Central memory CD8-positive, alpha-beta T cell (primary cell): ENCODE measurements at regions not wholly inside any gene's neighbourhood (a gene's known extent, or its start where the extent isn't known, plus 50 kb on each side); places are given as distances from the start of the nearest gene placed in this dataset.
"Not testable (repeated sequence)": the region's sequence is repeated elsewhere in the genome, so short reads cannot be mapped to it uniquely, and the experiment has no call there.

ENCODE experiments used
- ATAC-seq: fragments of 150-1000 bp; cut with Tn5 transposase; replicated peaks from 2 replicates; pipeline ENCODE4 v1.10.0; 2022; ENCODE audit warnings: mild to moderate bottlenecking, moderate FRiP score, moderate number of reproducible peaks; ENCODE audit not compliant: poor library complexity, severe bottlenecking; ENCODE audit errors: extremely low read depth
- DNase-seq, 2 donors: peaks; one replicate each; pipeline ENCODE4 v3.0.0; 2021; ENCODE audit warnings: low spot score in 2 of 2
- H3K27ac Mint-ChIP-seq: one replicate; pipeline ENCODE4 v1.8.0; 2022; ENCODE audit warnings: low read depth, mild to moderate bottlenecking, moderate library complexity, mixed read lengths
- H3K27me3 Mint-ChIP-seq: one replicate; pipeline ENCODE4 v1.8.0; 2022; ENCODE audit warnings: mixed read lengths
- H3K36me3 Mint-ChIP-seq: one replicate; pipeline ENCODE4 v1.8.0; 2022; ENCODE audit warnings: mild to moderate bottlenecking, moderate library complexity, mixed read lengths; ENCODE audit not compliant: insufficient read depth
- H3K4me1 Mint-ChIP-seq: one replicate; pipeline ENCODE4 v1.8.0; 2022; ENCODE audit warnings: mixed read lengths
- H3K4me3 Mint-ChIP-seq: one replicate; pipeline ENCODE4 v1.8.0; 2022; ENCODE audit warnings: mild to moderate bottlenecking, moderate library complexity, mixed read lengths
- H3K9me3 Mint-ChIP-seq: one replicate; pipeline ENCODE4 v1.8.0; 2022; ENCODE audit warnings: mixed read lengths

GRCh38 chr11:130526846-130527245 lies 78.4 kb downstream of the ADAMTS15 start:
- H3K36me3 Mint-ChIP-seq = no peaks in the 10 kb centered on the region
- H3K4me1 Mint-ChIP-seq = no peaks in the 10 kb centered on the region
- DNase-seq (no peak), ATAC-seq (no peak)
- H3K27ac Mint-ChIP-seq = no peak overlapping the region
- no peaks in the 10 kb centered on the region for H3K9me3 Mint-ChIP-seq
- peaks cover 66% of the 10 kb centered on the region for H3K27me3 Mint-ChIP-seq
- no peak overlapping the region for H3K4me3 Mint-ChIP-seq

- Mint-ChIP-seq H3K4me1 (no peaks in the 10 kb centered on the region), H3K4me3 (no peak overlapping the region), H3K36me3 (no peaks in the 10 kb centered on the region), H3K27me3 (peaks cover 58% of the 10 kb centered on the region), H3K27ac (no peak overlapping the region), H3K9me3 (no peaks in the 10 kb centered on the region)
- no peak for DNase-seq
- ATAC-seq = no peak
These were observed 79.3 kb downstream of the ADAMTS15 start for GRCh38 chr11:130527636-130528297.

- H3K9me3 Mint-ChIP-seq = no peaks in the 10 kb centered on the region
- H3K27ac Mint-ChIP-seq = no peak overlapping the region
- peaks cover 56% of the 10 kb centered on the region for H3K27me3 Mint-ChIP-seq
- no peak overlapping the region for H3K4me3 Mint-ChIP-seq
- no peak for DNase-seq
- no peaks in the 10 kb centered on the region for H3K4me1 Mint-ChIP-seq
- H3K36me3 Mint-ChIP-seq = no peaks in the 10 kb centered on the region
- ATAC-seq = no peak
These were observed 80.1 kb downstream of the ADAMTS15 start for GRCh38 chr11:130528298-130529261.

GRCh38 chr11:130529366-130529765 lies 80.9 kb downstream of the ADAMTS15 start:
- Mint-ChIP-seq H3K27ac (no peak overlapping the region), H3K9me3 (no peaks in the 10 kb centered on the region), H3K36me3 (no peaks in the 10 kb centered on the region), H3K27me3 (peaks cover 56% of the 10 kb centered on the region), H3K4me3 (no peak overlapping the region), H3K4me1 (no peaks in the 10 kb centered on the region)
- DNase-seq = no peak
- ATAC-seq = no peak

GRCh38 chr11:130531061-130531460 lies 82.6 kb downstream of the ADAMTS15 start:
- H3K4me3 Mint-ChIP-seq = no peak overlapping the region
- DNase-seq (no peak), ATAC-seq (no peak)
- no peaks in the 10 kb centered on the region for H3K36me3 Mint-ChIP-seq
- no peak overlapping the region for H3K27ac Mint-ChIP-seq
- H3K4me1 Mint-ChIP-seq = no peaks in the 10 kb centered on the region
- no peaks in the 10 kb centered on the region for H3K9me3 Mint-ChIP-seq
- H3K27me3 Mint-ChIP-seq = peaks cover 56% of the 10 kb centered on the region

GRCh38 chr11:130533113-130533798 lies 84.8 kb downstream of the ADAMTS15 start:
- DNase-seq = no peak
- no peak for ATAC-seq
- no peaks in the 10 kb centered on the region for H3K4me1 Mint-ChIP-seq
- H3K9me3 Mint-ChIP-seq = no peaks in the 10 kb centered on the region
- no peaks in the 10 kb centered on the region for H3K36me3 Mint-ChIP-seq
- H3K27ac Mint-ChIP-seq = no peak overlapping the region
- H3K27me3 Mint-ChIP-seq = peaks cover 46% of the 10 kb centered on the region
- no peak overlapping the region for H3K4me3 Mint-ChIP-seq

- Mint-ChIP-seq H3K4me3 (no peak overlapping the region), H3K36me3 (no peaks in the 10 kb centered on the region), H3K27me3 (peaks cover 45% of the 10 kb centered on the region), H3K4me1 (no peaks in the 10 kb centered on the region), H3K9me3 (no peaks in the 10 kb centered on the region), H3K27ac (no peak overlapping the region)
- DNase-seq = no peak
- ATAC-seq = no peak
These were observed 85.4 kb downstream of the ADAMTS15 start for GRCh38 chr11:130533871-130534270.

GRCh38 chr11:130534551-130534950 lies 86.1 kb downstream of the ADAMTS15 start:
- no peak for ATAC-seq
- H3K9me3 Mint-ChIP-seq = no peaks in the 10 kb centered on the region
- H3K27ac Mint-ChIP-seq = no peak overlapping the region
- H3K27me3 Mint-ChIP-seq = peaks cover 47% of the 10 kb centered on the region
- no peak for DNase-seq
- no peaks in the 10 kb centered on the region for H3K4me1 Mint-ChIP-seq
- H3K36me3 Mint-ChIP-seq = no peaks in the 10 kb centered on the region
- no peak overlapping the region for H3K4me3 Mint-ChIP-seq

- H3K36me3 Mint-ChIP-seq = no peaks in the 10 kb centered on the region
- ATAC-seq (no peak), DNase-seq (no peak)
- H3K4me3 Mint-ChIP-seq = no peak overlapping the region
- no peaks in the 10 kb centered on the region for H3K9me3 Mint-ChIP-seq
- no peaks in the 10 kb centered on the region for H3K4me1 Mint-ChIP-seq
- H3K27me3 Mint-ChIP-seq = peaks cover 56% of the 10 kb centered on the region
- H3K27ac Mint-ChIP-seq = no peak overlapping the region
These were observed 87.1 kb downstream of the ADAMTS15 start for GRCh38 chr11:130535520-130535919.

GRCh38 chr11:130536106-130537040 lies 87.9 kb downstream of the ADAMTS15 start:
- Mint-ChIP-seq H3K27me3 (peaks cover 65% of the 10 kb centered on the region), H3K4me1 (no peaks in the 10 kb centered on the region), H3K27ac (no peak overlapping the region), H3K4me3 (no peak overlapping the region), H3K9me3 (no peaks in the 10 kb centered on the region), H3K36me3 (no peaks in the 10 kb centered on the region)
- ATAC-seq = no peak
- DNase-seq = no peak

GRCh38 chr11:130539680-130540079 lies 91.2 kb downstream of the ADAMTS15 start:
- H3K9me3 Mint-ChIP-seq, H3K4me1 Mint-ChIP-seq, DNase-seq, ATAC-seq, H3K4me3 Mint-ChIP-seq, H3K27ac Mint-ChIP-seq, H3K36me3 Mint-ChIP-seq: not testable (repeated sequence)
- peaks cover 74% of the 10 kb centered on the region for H3K27me3 Mint-ChIP-seq

GRCh38 chr11:130544266-130544665 lies 95.8 kb downstream of the ADAMTS15 start:
- ATAC-seq (no peak), DNase-seq (no peak)
- Mint-ChIP-seq H3K27me3 (peaks cover 62% of the 10 kb centered on the region), H3K4me3 (no peak overlapping the region), H3K27ac (no peak overlapping the region), H3K4me1 (no peaks in the 10 kb centered on the region), H3K9me3 (no peaks in the 10 kb centered on the region), H3K36me3 (no peaks in the 10 kb centered on the region)
